Esophagus squamous epithelium (tissue), 5 donors: ENCODE measurements at regions not wholly inside any gene's neighbourhood (a gene's known extent, or its start where the extent isn't known, plus 50 kb on each side); places are given as distances from the start of the nearest gene placed in this dataset.

Experiments used
- DNase-seq: peaks from one replicate; lab custom pipeline; 2025; lab: John Stamatoyannopoulos, UW
- H3K27ac ChIP-seq, 4 donors: fragments of 200-600 bp; sonication (generic); one replicate each; pipeline ENCODE4 v1.5.1; 2016 to 2019; ENCODE audit warnings: mild to moderate bottlenecking in 1 of 4
- H3K27me3 ChIP-seq, 4 donors: fragments of 200-600 bp; sonication (generic); 1 replicate in 3 of 4; 2 replicates in 1 of 4; pipeline versions ENCODE4 v1.5.1 to v1.6.0; 2017 to 2021; ENCODE audit warnings: antibody characterized with exemption in 1 of 4
- H3K36me3 ChIP-seq, 3 donors: fragments of 200-600 bp; sonication (generic); one replicate each; pipeline ENCODE4 v1.5.1; 2016 to 2019
- H3K4me1 ChIP-seq, 3 donors: fragments of 200-600 bp; sonication (generic); one replicate each; pipeline ENCODE4 v1.5.1; 2017 to 2019
- H3K4me3 ChIP-seq, 4 donors: fragments of 200-600 bp; sonication (generic); 1 replicate in 3 of 4; 2 replicates in 1 of 4; pipeline ENCODE4 v1.5.1; 2016 to 2019; ENCODE audit warnings: mild to moderate bottlenecking in 2 of 4, moderate library complexity in 1 of 4
- H3K9me3 ChIP-seq, 3 donors: fragments of 200-600 bp; sonication (generic); one replicate each; pipeline ENCODE4 v1.5.1; 2016 to 2019
- CTCF ChIP-seq, 6 experiments: fragments of 450-650 bp in 4 of 6; fragments of 200-600 bp in 2 of 6; sonication (generic) in 2 of 6; IDR thresholded peaks; one replicate each; pipeline ENCODE4 v1.5.1; 2016 to 2019; ENCODE audit warnings: antibody characterized with exemption in 6 of 6, mild to moderate bottlenecking in 4 of 6, moderate library complexity in 4 of 6
- POLR2A ChIP-seq, 4 donors: fragments of 450-650 bp; IDR thresholded peaks; one replicate each; pipeline ENCODE4 v1.6.1; 2017; ENCODE audit warnings: antibody characterized with exemption in 4 of 4, mild to moderate bottlenecking in 4 of 4, moderate library complexity in 3 of 4
- WGBS, 2 donors: methylation state at CpG; one replicate each; pipeline ENCODE4 v1.1.5; 2018; 5-methylcytosine and 5-hydroxymethylcytosine counted together
- intact Hi-C: fragments of 100-400 bp; cut with DNase I; formaldehyde crosslinking; loops from one replicate; pipeline ENCODE4 v1.15.0; 2022
- donor health status: DM: yes; HTN: yes; CAD: no.

- no peak overlapping the region for H3K4me3 ChIP-seq
- no peaks in the 10 kb centered on the region for H3K9me3 ChIP-seq
- H3K4me1 ChIP-seq = peaks cover 0 to 7% (median 3%) of the 10 kb centered on the region in 3 donors
- intact Hi-C loops = no loop called here
- H3K36me3 ChIP-seq = no peaks in the 10 kb centered on the region
- DNase-seq = no peak
- TF ChIP-seq POLR2A (IDR thresholded peaks at IDR 0.05) = no peak
- no peak for TF ChIP-seq CTCF (IDR thresholded peaks at IDR 0.05)
- H3K27ac ChIP-seq = no peak overlapping the region
- H3K27me3 ChIP-seq = no peaks in the 10 kb centered on the region
- WGBS, 2 donors = 67 to 86% methylated on average over 1 of the region's 1 CpG
These were observed 94.4 kb upstream of the BCOR start for GRCh38 chrX:40192196-40192595.

- no peaks in the 10 kb centered on the region for H3K27me3 ChIP-seq
- no peaks in the 10 kb centered on the region for H3K36me3 ChIP-seq
- WGBS, 2 donors = 59 to 76% methylated on average over 4 of the region's 4 CpGs
- H3K4me1 ChIP-seq = peaks cover 0 to 7% (median 3%) of the 10 kb centered on the region in 3 donors
- peaks cover 0 to 7% (median 0%) of the 10 kb centered on the region in 3 donors for H3K9me3 ChIP-seq
- no peak overlapping the region for H3K4me3 ChIP-seq
- no peak for DNase-seq
- TF ChIP-seq POLR2A (IDR thresholded peaks at IDR 0.05) (no peak), CTCF (IDR thresholded peaks at IDR 0.05) (no peak)
- H3K27ac ChIP-seq = no peak overlapping the region
- intact Hi-C loops = no loop called here
These were observed 91.9 kb upstream of the BCOR start for GRCh38 chrX:40189637-40190036.

GRCh38 chrX:40188573-40189417 is 91.0 kb upstream of the BCOR start:
- H3K4me1 ChIP-seq = peaks cover 0 to 7% (median 3%) of the 10 kb centered on the region in 3 donors
- H3K27me3 ChIP-seq = no peaks in the 10 kb centered on the region
- H3K4me3 ChIP-seq = no peak overlapping the region
- H3K36me3 ChIP-seq = no peaks in the 10 kb centered on the region
- peaks cover 0 to 7% (median 0%) of the 10 kb centered on the region in 3 donors for H3K9me3 ChIP-seq
- intact Hi-C loops = no loop called here
- no peak overlapping the region for H3K27ac ChIP-seq
- no peak for DNase-seq
- 29 to 52% methylated on average over 12 to 18 of the region's 18 CpGs for WGBS, 2 donors
- TF ChIP-seq POLR2A (IDR thresholded peaks at IDR 0.05) (no peak), CTCF (IDR thresholded peaks at IDR 0.05) (no peak)

- Histone ChIP-seq H3K27me3 (no peaks in the 10 kb centered on the region), H3K27ac (no peak overlapping the region), H3K9me3 (peaks cover 0 to 7% (median 0%) of the 10 kb centered on the region in 3 donors), H3K4me3 (no peak overlapping the region), H3K36me3 (no peaks in the 10 kb centered on the region), H3K4me1 (peaks cover 0 to 7% (median 3%) of the 10 kb centered on the region in 3 donors)
- intact Hi-C loops = no loop called here
- DNase-seq = no peak
- TF ChIP-seq POLR2A (IDR thresholded peaks at IDR 0.05) (no peak), CTCF (IDR thresholded peaks at IDR 0.05) (no peak)
- WGBS, 2 donors = 86 to 95% methylated on average over 4 of the region's 4 CpGs
These were observed 87.2 kb upstream of the BCOR start for GRCh38 chrX:40184968-40185367.

- H3K4me1 ChIP-seq = no peaks in the 10 kb centered on the region
- DNase-seq = no peak
- intact Hi-C loops = no loop called here
These were observed 84.9 kb upstream of the BCOR start for GRCh38 chrX:40182615-40183014.

More at GRCh38 chrX:40182615-40183014, 84.9 kb upstream of the BCOR start:
- Histone ChIP-seq H3K27ac (no peak overlapping the region), H3K27me3 (no peaks in the 10 kb centered on the region), H3K4me3 (no peak overlapping the region), H3K36me3 (no peaks in the 10 kb centered on the region), H3K9me3 (peaks cover 0 to 7% (median 0%) of the 10 kb centered on the region in 3 donors)
- TF ChIP-seq POLR2A (IDR thresholded peaks at IDR 0.05) (no peak), CTCF (IDR thresholded peaks at IDR 0.05) (no peak)
- WGBS, 2 donors = 67 to 85% methylated on average over 2 of the region's 2 CpGs
